ENCODE measurements at regions not wholly inside any gene's neighbourhood (a gene's known extent, or its start where the extent isn't known, plus 50 kb on each side); places are given as distances from the start of the nearest gene placed in this dataset.

DNA sequence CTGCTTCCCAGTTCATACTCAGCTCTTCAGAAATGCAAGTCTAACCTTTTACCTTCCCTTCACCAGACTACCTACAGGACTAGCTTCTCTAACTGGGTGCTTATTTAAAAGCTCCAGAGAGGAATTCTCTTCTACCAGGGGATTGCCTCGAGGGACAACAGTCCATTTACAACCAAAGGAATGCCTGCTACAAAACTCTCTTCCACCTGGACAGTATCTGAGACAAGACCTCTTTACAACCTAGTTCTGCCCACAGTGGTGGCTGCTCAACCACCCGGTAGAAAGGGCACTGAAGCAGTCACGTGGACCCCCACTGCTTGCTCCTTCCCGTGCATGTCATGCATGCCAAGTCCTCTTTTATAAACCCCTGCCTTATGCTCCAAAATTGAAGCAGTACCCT is 158.1 kb upstream of the ANXA10 start:
- in situ Hi-C loops (cut with HindIII; ENCODE audit: low sequenced_read_pairs): no loop called here
- no peak for DNase-seq (ENCODE audit: low read depth, low spot score)
- no peak overlapping the region for H3K4me3 ChIP-seq (ENCODE audit: low read depth, low read length)
- TF ChIP-seq, protein P1, sequence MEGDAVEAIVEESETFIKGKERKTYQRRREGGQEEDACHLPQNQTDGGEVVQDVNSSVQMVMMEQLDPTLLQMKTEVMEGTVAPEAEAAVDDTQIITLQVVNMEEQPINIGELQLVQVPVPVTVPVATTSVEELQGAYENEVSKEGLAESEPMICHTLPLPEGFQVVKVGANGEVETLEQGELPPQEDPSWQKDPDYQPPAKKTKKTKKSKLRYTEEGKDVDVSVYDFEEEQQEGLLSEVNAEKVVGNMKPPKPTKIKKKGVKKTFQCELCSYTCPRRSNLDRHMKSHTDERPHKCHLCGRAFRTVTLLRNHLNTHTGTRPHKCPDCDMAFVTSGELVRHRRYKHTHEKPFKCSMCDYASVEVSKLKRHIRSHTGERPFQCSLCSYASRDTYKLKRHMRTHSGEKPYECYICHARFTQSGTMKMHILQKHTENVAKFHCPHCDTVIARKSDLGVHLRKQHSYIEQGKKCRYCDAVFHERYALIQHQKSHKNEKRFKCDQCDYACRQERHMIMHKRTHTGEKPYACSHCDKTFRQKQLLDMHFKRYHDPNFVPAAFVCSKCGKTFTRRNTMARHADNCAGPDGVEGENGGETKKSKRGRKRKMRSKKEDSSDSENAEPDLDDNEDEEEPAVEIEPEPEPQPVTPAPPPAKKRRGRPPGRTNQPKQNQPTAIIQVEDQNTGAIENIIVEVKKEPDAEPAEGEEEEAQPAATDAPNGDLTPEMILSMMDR (IDR thresholded peaks at IDR 0.05; ENCODE audit: low read depth, low read length): no peak

DNA sequence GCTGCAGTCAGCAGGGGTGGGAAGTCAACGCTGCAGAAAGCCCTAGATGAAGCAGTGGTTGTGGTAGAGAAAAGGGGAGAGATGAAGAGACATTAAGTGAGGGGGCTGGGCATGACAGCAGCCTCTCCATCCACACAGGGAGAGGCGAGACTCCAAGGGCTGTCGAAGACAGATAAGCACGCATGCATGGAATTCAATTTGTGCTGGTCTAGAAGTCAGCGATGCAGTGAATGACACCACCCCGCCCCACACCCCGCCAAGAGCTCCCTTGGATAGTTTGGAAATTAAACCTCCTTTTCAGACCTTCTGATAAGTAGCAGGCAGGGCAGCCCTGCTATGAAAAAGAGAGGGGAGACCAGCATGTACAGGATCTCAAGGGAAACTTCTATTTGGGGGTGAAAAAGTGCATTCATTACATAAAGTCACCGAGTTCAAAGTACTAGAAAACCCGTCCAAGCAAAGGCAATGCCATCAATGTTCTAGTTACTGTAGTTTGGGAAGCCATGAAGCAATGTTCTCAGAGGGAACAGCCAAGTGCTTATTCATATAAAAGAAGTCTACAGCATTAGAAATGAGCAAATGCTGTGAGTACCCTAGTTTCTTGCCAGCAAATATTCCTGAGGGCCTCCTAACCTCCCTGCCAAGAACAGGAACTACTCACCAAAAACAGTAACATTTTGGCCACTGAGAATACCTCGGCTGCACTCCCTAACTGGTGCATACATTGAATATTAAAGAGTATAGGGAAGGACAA is 152.3 kb upstream of the ANXA10 start:
- no peak overlapping the region for H3K4me3 ChIP-seq (ENCODE audit: low read depth, low read length)
- TF ChIP-seq, protein P1 (IDR thresholded peaks at IDR 0.05; ENCODE audit: low read depth, low read length): no peak
- in situ Hi-C loops (cut with HindIII; ENCODE audit: low sequenced_read_pairs): no loop called here
- no peak for DNase-seq (ENCODE audit: low read depth, low spot score)

DNA sequence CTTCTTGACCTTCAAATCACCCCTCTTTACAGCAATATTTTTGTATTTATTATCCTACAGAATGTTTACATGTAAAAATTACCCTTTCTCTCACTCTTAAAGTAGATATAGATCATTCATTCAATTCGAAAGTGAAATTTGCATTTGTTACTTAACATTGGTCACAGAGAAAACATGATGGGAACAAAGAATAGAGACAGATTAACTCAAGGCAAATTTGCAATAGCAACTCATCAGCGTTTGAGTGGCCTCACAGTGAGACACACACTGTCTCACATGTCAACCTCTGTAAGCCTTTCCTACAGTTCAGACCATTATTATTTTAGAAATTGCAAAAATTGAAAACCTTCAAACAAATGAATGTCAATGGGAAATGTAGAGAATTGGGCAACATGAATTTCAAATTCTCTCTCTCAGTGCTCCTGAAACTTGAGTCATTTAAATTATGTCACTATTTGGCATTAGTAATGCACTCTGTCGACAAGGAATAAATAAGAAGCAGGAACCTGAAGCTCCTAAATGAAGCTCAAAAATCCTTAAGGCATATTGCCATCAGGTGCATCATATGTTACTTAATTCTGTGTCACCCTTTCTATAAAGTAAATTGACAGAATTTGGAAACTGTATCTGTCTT is 148.3 kb upstream of the ANXA10 start:
- TF ChIP-seq, protein P1 (IDR thresholded peaks at IDR 0.05; ENCODE audit: low read depth, low read length): no peak
- DNase-seq (ENCODE audit: low read depth, low spot score): no peak
- H3K4me3 ChIP-seq (ENCODE audit: low read depth, low read length): no peak overlapping the region
- in situ Hi-C loops (cut with HindIII; ENCODE audit: low sequenced_read_pairs): no loop called here

DNA sequence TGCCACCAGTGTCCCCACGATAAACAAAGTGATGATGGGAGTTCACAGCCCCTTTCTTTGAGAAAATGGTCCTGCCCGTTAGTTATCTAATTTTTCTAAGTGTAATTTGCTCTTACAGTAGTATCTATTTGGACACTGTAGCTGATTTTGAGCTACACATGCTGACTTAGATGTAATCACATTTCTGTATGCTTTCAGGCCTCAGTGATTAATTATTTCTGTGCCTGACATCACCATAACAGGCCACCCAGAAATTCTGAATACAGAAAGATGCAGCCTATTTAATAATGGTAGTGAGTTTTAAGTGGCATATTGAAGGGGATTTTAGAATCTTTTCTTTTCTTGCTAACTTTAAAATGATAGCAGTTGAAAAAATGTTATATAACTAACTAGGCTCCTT is 147.6 kb upstream of the ANXA10 start:
- in situ Hi-C loops (cut with HindIII; ENCODE audit: low sequenced_read_pairs): no loop called here
- no peak for DNase-seq (ENCODE audit: low read depth, low spot score)
- TF ChIP-seq, protein P1 (IDR thresholded peaks at IDR 0.05; ENCODE audit: low read depth, low read length): no peak
- no peak overlapping the region for H3K4me3 ChIP-seq (ENCODE audit: low read depth, low read length)

DNA sequence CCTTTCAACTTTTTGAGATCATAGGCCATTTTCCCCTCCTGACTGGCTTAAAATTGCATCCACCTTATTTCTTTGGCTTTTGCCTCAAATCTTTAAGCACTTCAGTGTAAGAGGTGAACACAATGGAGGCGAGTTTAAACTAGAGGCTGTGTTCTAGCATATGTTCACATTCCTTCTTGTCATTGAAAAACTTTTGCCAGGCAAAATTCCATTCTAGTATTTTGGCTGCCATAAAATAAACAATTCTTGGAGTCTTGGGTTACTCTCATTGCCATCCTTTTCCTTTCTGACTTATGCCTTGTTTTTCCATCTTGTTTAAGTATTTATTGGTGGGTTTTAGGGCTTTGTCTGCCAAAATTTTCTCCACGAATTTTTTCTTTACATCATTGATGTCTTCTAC is 137.3 kb upstream of the ANXA10 start:
- TF ChIP-seq, protein P1 (IDR thresholded peaks at IDR 0.05; ENCODE audit: low read depth, low read length): no peak

DNA sequence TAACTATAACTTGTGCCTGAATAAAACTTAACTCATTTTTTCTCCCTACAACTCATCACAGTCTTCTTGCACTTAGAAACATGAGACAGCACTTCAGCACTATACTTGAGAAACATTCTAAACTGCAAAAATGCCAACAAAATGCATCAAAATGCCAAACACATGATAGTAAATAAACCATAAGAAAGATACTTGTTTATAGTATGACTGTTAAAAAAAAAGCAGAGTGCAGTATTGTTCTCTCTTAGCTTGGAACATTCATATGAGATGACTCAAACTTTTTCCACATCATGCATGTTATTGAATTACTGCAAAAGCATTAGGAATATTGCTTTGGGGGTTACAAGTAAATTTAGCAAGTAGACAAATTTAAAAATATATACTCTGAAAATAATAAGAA is 135.7 kb upstream of the ANXA10 start:
- TF ChIP-seq, protein P1 (IDR thresholded peaks at IDR 0.05; ENCODE audit: low read depth, low read length): no peak
- no peak overlapping the region for H3K4me3 ChIP-seq (ENCODE audit: low read depth, low read length)
- peak; percentile 51 for DNase-seq (ENCODE audit: low read depth, low spot score)
- in situ Hi-C loops (cut with HindIII; ENCODE audit: low sequenced_read_pairs): no loop called here

More for the DNA sequence above, 137.3 kb upstream of the ANXA10 start:
- H3K4me3 ChIP-seq (ENCODE audit: low read depth, low read length): no peak overlapping the region
- DNase-seq (ENCODE audit: low read depth, low spot score): no peak
- in situ Hi-C loops (cut with HindIII; ENCODE audit: low sequenced_read_pairs): no loop called here
